ENCODE measurements at regions not wholly inside any gene's neighbourhood (a gene's known extent, or its start where the extent isn't known, plus 50 kb on each side); places are given as distances from the start of the nearest gene placed in this dataset.

- TF ChIP-seq, protein P1, sequence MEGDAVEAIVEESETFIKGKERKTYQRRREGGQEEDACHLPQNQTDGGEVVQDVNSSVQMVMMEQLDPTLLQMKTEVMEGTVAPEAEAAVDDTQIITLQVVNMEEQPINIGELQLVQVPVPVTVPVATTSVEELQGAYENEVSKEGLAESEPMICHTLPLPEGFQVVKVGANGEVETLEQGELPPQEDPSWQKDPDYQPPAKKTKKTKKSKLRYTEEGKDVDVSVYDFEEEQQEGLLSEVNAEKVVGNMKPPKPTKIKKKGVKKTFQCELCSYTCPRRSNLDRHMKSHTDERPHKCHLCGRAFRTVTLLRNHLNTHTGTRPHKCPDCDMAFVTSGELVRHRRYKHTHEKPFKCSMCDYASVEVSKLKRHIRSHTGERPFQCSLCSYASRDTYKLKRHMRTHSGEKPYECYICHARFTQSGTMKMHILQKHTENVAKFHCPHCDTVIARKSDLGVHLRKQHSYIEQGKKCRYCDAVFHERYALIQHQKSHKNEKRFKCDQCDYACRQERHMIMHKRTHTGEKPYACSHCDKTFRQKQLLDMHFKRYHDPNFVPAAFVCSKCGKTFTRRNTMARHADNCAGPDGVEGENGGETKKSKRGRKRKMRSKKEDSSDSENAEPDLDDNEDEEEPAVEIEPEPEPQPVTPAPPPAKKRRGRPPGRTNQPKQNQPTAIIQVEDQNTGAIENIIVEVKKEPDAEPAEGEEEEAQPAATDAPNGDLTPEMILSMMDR (IDR thresholded peaks at IDR 0.05): no peak
- no peak for TF ChIP-seq POLR2A (IDR thresholded peaks at IDR 0.05)
- H3K36me3 ChIP-seq: no peaks in the 10 kb centered on the region
- no peaks in the 10 kb centered on the region for H3K27me3 ChIP-seq
- H3K4me3 ChIP-seq: no peak overlapping the region
- DNase-seq: no peak
- no peaks in the 10 kb centered on the region for H3K4me1 ChIP-seq
- H3K27ac ChIP-seq: no peak overlapping the region
- H3K9me3 ChIP-seq: no peaks in the 10 kb centered on the region
These were observed 441.4 kb downstream of the PDCD6IP start for GRCh38 chr3:34239875-34240274.

DNA sequence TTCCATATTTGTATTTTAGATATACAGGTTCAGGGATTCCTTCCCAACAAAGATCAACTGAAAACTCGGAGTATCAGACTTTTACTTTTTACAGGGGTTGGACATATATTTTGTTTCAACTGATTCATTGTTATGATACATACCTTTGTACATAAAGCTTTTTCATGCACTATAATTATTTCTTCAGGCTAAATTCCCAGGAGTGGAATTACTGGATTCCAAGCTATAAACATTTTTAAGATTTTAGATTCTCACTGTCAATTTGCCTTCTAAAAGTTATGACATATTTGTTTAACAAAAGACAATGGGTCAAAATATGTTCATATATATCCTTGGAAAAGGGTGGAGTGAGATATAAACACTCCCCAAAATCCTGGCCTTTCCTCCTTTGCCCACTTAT lies 449.0 kb downstream of the PDCD6IP start:
- H3K36me3 ChIP-seq: no peaks in the 10 kb centered on the region
- no peak overlapping the region for H3K27ac ChIP-seq
- no peaks in the 10 kb centered on the region for H3K9me3 ChIP-seq
- TF ChIP-seq POLR2A (IDR thresholded peaks at IDR 0.05): no peak
- TF ChIP-seq, protein P1 (IDR thresholded peaks at IDR 0.05): no peak
- no peaks in the 10 kb centered on the region for H3K4me1 ChIP-seq
- no peak for DNase-seq
- H3K27me3 ChIP-seq: no peaks in the 10 kb centered on the region
- H3K4me3 ChIP-seq: no peak overlapping the region

- no peaks in the 10 kb centered on the region for H3K9me3 ChIP-seq
- no peak overlapping the region for H3K4me3 ChIP-seq
- no peaks in the 10 kb centered on the region for H3K36me3 ChIP-seq
- no peaks in the 10 kb centered on the region for H3K27me3 ChIP-seq
- TF ChIP-seq, protein P1 (IDR thresholded peaks at IDR 0.05): no peak
- TF ChIP-seq POLR2A (IDR thresholded peaks at IDR 0.05): no peak
- no peak overlapping the region for H3K27ac ChIP-seq
- H3K4me1 ChIP-seq: no peaks in the 10 kb centered on the region
- no peak for DNase-seq
These were observed 449.9 kb downstream of the PDCD6IP start for GRCh38 chr3:34248352-34248751.

DNA sequence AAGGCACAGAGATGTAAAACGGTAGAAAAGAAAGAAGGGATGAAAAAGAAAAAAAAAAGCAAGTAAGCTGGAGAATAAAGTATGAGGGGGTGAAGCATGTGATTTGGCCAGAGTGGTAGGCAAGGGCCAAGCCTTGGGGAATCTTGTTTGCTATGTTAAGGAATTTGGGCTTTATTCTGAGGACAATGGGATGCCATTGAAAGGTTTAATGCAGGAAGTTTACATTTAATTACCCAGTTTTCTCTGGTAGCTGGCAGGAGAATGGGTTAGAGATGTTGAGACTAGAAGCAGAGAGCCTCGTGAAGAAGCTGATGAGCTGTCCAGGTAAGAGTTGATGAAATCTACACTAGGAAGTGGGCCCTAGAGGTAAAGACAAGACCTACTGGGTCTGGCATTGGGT lies 455.9 kb downstream of the PDCD6IP start:
- H3K9me3 ChIP-seq: no peaks in the 10 kb centered on the region
- H3K27me3 ChIP-seq: no peaks in the 10 kb centered on the region
- no peak for DNase-seq
- H3K4me3 ChIP-seq: no peak overlapping the region
- no peak overlapping the region for H3K27ac ChIP-seq
- no peak for TF ChIP-seq POLR2A (IDR thresholded peaks at IDR 0.05)
- TF ChIP-seq, protein P1 (IDR thresholded peaks at IDR 0.05): no peak
- no peaks in the 10 kb centered on the region for H3K4me1 ChIP-seq
- H3K36me3 ChIP-seq: no peaks in the 10 kb centered on the region

- Histone ChIP-seq H3K36me3 (no peaks in the 10 kb centered on the region), H3K27me3 (no peaks in the 10 kb centered on the region), H3K27ac (no peak overlapping the region), H3K4me3 (no peak overlapping the region), H3K4me1 (no peaks in the 10 kb centered on the region), H3K9me3 (no peaks in the 10 kb centered on the region)
- TF ChIP-seq, protein P1 (IDR thresholded peaks at IDR 0.05): no peak
- no peak for TF ChIP-seq POLR2A (IDR thresholded peaks at IDR 0.05)
- no peak for DNase-seq
These were observed 457.6 kb downstream of the PDCD6IP start for GRCh38 chr3:34256021-34256420.

DNA sequence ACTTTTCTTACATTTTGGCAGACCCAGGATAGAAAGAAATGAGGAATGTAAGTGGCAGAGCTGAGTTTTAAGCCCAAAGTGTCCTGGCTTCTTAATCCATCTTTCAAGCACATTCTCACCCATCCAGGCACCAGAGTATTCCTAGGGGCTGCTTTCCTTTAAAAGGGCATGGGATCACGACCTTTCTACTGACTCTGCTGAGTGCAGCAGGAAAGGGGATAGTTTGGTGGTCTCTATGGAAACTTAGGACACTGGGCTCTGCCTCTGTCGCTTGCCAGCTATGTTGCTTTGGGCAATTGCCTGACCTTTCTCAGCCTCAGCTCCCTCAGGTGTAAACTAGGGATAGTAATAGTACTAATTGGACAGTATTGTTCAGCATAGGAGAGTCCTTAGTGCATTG lies 458.4 kb downstream of the PDCD6IP start:
- Histone ChIP-seq H3K36me3 (no peaks in the 10 kb centered on the region), H3K4me1 (no peaks in the 10 kb centered on the region), H3K9me3 (no peaks in the 10 kb centered on the region), H3K4me3 (no peak overlapping the region), H3K27ac (no peak overlapping the region), H3K27me3 (no peaks in the 10 kb centered on the region)
- TF ChIP-seq POLR2A (IDR thresholded peaks at IDR 0.05): no peak
- TF ChIP-seq, protein P1 (IDR thresholded peaks at IDR 0.05): no peak
- DNase-seq: no peak

All from Peyer's patch (tissue), 4 donors.